ENCODE measurements at regions not wholly inside any gene's neighbourhood (a gene's known extent, or its start where the extent isn't known, plus 50 kb on each side); places are given as distances from the start of the nearest gene placed in this dataset.

GRCh38 chr6:115573861-115574260 lies 486.8 kb downstream of the FRK start:
- TF ChIP-seq GABPA (tag; conservative IDR thresholded peaks at IDR 0.05; ENCODE audit: low read depth) = no peak
- TF ChIP-seq, protein P1, sequence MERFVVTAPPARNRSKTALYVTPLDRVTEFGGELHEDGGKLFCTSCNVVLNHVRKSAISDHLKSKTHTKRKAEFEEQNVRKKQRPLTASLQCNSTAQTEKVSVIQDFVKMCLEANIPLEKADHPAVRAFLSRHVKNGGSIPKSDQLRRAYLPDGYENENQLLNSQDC (CRISPR knock-in tag; IDR thresholded peaks at IDR 0.05) = no peak
- TF ChIP-seq GTF3C2 (IDR thresholded peaks at IDR 0.05; ENCODE audit: borderline replicate concordance, extremely low read depth, insufficient read length) = no peak
- TF ChIP-seq RNF2 (IDR thresholded peaks at IDR 0.05) = no peak
- TF ChIP-seq MAFG (tag; conservative IDR thresholded peaks at IDR 0.05) = no peak
- no peak for TF ChIP-seq ZFP30 (CRISPR knock-in tag; IDR thresholded peaks at IDR 0.05; ENCODE audit: borderline replicate concordance)
- TF ChIP-seq, protein P2, sequence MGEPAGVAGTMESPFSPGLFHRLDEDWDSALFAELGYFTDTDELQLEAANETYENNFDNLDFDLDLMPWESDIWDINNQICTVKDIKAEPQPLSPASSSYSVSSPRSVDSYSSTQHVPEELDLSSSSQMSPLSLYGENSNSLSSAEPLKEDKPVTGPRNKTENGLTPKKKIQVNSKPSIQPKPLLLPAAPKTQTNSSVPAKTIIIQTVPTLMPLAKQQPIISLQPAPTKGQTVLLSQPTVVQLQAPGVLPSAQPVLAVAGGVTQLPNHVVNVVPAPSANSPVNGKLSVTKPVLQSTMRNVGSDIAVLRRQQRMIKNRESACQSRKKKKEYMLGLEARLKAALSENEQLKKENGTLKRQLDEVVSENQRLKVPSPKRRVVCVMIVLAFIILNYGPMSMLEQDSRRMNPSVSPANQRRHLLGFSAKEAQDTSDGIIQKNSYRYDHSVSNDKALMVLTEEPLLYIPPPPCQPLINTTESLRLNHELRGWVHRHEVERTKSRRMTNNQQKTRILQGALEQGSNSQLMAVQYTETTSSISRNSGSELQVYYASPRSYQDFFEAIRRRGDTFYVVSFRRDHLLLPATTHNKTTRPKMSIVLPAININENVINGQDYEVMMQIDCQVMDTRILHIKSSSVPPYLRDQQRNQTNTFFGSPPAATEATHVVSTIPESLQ (CRISPR knock-in tag; IDR thresholded peaks at IDR 0.05) = no peak
- TF ChIP-seq C11orf30 (IDR thresholded peaks at IDR 0.05; ENCODE audit: low read depth) = no peak
- no peak for TF ChIP-seq ZNF175 (CRISPR knock-in tag; IDR thresholded peaks at IDR 0.05; ENCODE audit: low read depth)
- TF ChIP-seq CC2D1A (IDR thresholded peaks at IDR 0.05) = no peak

All from K562 (cell line).